Activated CD8-positive, alpha-beta memory T cell treated with anti-CD3 and anti-CD28 coated beads for 36 hours (primary cell): ENCODE measurements at regions not wholly inside any gene's neighbourhood (a gene's known extent, or its start where the extent isn't known, plus 50 kb on each side); places are given as distances from the start of the nearest gene placed in this dataset.
"Not testable (repeated sequence)": the region's sequence is repeated elsewhere in the genome, so short reads cannot be mapped to it uniquely, and the experiment has no call there.

Source experiments
- CTCF ChIA-PET: fragments of 350-600 bp; sonication (Branson Sonifier 250); formaldehyde crosslinking; loops from one replicate; lab custom pipeline; 2021; ENCODE audit warnings: antibody characterized with exemption; lab: Charles Lee
- POLR2A ChIA-PET: fragments of 350-600 bp; sonication (Branson Sonifier 250); formaldehyde crosslinking; loops from one replicate; lab custom pipeline; 2021; ENCODE audit warnings: antibody characterized with exemption; lab: Charles Lee

GRCh38 chr6:140285471-140285870 is 911.0 kb upstream of the CITED2 start:
- ChIA-PET CTCF (interaction anchor here (1.1 kb wide), 1 partner anchor 13 kb away, joined by 4 read pairs; no protein-coding TSS in a partner anchor), POLR2A (no interaction called here)

GRCh38 chr6:140284871-140285270 is 910.4 kb upstream of the CITED2 start:
- ChIA-PET CTCF (interaction anchor here (1.1 kb wide), 1 partner anchor 12 kb away, joined by 4 read pairs; no protein-coding TSS in a partner anchor), POLR2A (no interaction called here)

DNA sequence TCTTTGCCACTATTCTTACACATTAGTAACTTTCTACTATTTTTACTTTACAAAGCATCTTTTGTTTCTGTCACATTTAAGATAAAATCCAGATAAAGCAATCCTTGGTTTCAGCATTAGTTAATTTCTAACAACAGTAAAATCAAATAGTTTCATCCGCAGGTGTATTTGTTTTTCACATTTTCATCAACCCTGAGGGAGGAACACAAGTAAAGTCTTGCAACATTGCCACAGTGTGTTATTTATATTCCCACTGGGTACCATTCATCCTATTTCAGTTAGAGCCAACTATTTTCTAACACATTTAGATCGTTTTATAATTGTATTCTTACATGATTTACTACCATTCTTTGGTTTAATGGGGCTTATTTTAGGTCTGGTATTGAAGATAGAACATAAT is 908.7 kb upstream of the CITED2 start:
- ChIA-PET CTCF (no interaction called here), POLR2A (no interaction called here)

- POLR2A ChIA-PET, result no interaction called here
Observed at GRCh38 chr6:140281767-140282166, 907.3 kb upstream of the CITED2 start.

DNA sequence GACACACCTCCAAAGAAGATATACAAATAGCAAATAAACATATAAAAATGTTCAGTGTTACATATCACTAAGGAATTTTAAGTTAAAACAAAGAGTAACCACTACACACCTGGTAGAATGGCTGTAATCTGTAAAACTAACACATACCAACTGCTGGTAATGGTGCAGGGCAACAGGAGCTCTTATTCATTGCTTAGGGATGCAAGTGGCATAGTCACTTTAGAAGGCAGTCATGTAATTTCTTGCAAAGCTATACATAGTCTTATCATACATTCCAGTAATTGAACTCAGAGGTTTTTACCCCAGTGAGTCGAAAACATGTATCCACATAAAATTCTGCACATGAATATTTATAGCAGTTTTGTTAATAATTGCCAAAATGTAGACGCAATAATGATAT is 906.8 kb upstream of the CITED2 start:
- CTCF ChIA-PET, result no interaction called here
- POLR2A ChIA-PET, result no interaction called here

More at GRCh38 chr6:140281767-140282166, 907.3 kb upstream of the CITED2 start:
- CTCF ChIA-PET, result no interaction called here

DNA sequence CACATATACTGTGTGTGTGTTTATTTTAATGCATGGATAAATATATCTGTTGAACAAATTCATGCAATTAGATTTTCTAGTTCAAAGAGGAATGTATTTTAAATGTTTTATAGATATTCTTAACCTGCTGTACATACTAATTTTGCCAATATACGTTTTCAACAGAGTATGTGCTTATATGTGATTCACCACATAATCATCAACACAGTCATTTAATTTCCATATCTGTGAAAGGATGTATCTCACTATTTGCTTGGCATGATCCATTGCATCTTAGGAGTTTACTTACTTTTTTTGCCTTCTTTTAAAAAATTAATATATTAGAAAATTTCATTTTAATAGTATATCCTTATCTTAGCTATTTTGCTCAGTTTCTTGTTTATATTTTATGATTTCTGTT is 902.3 kb upstream of the CITED2 start:
- POLR2A ChIA-PET, result no interaction called here
- CTCF ChIA-PET, result no interaction called here

DNA sequence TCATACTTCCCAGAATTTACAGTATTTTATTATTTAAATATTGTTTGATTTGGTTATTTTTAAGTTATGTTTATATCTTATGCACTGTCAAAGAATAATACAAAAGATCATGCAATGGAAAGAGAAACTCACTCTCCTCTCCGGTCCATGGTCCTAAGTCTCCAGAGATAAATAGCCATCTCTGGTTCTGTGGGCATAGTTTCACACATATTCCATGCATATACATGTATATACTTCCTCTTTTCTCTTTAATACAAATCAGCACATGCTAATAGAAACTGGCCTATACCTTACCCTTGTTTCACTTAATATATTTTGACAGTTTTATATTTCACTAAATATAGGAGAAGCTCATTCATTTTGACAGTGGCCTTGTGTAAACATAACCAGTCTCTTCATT is 901.7 kb upstream of the CITED2 start:
- CTCF ChIA-PET, result no interaction called here
- POLR2A ChIA-PET, result no interaction called here

GRCh38 chr6:140275725-140276124 is 901.3 kb upstream of the CITED2 start:
- ChIA-PET POLR2A (no interaction called here), CTCF (no interaction called here)

GRCh38 chr6:140274548-140274947 is 900.1 kb upstream of the CITED2 start:
- ChIA-PET POLR2A (no interaction called here), CTCF (no interaction called here)

GRCh38 chr6:140271759-140272377 is 897.4 kb upstream of the CITED2 start:
- ChIA-PET POLR2A (no interaction called here), CTCF (interaction anchor here (1.4 kb wide), 1 partner anchor 13 kb away, joined by 4 read pairs; no protein-coding TSS in a partner anchor)

- POLR2A ChIA-PET, result no interaction called here
Observed at GRCh38 chr6:140269591-140270165, 895.2 kb upstream of the CITED2 start.

GRCh38 chr6:140264431-140264830 is 890.0 kb upstream of the CITED2 start:
- ChIA-PET CTCF (no interaction called here), POLR2A (no interaction called here)

More at GRCh38 chr6:140269591-140270165, 895.2 kb upstream of the CITED2 start:
- CTCF ChIA-PET, result no interaction called here

GRCh38 chr6:140258302-140258701 is 883.9 kb upstream of the CITED2 start:
- CTCF ChIA-PET, POLR2A ChIA-PET: not testable (repeated sequence)

DNA sequence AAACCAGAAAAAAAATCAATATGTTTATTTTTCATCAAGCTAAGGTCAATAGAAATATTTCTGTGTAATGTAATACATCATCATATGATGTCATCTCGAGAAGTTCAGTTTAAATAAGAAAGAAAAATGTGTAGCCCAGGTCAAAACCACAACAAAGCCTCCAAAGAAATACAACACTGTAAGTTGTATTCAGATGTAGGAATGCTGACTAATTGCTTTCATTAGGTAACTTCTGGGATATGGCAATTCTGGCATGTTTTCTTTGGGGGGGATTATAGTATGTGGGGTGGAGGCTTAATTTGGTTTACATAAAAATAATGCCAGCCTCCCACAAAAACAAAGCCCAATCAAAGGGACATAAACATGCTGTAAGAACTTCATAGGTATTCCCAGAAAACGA is 881.8 kb upstream of the CITED2 start:
- ChIA-PET CTCF (no interaction called here), POLR2A (no interaction called here)

- ChIA-PET CTCF (no interaction called here), POLR2A (no interaction called here)
Observed at GRCh38 chr6:140253096-140253495, 878.6 kb upstream of the CITED2 start.

GRCh38 chr6:140252099-140252498 is 877.7 kb upstream of the CITED2 start:
- ChIA-PET POLR2A (no interaction called here), CTCF (no interaction called here)

DNA sequence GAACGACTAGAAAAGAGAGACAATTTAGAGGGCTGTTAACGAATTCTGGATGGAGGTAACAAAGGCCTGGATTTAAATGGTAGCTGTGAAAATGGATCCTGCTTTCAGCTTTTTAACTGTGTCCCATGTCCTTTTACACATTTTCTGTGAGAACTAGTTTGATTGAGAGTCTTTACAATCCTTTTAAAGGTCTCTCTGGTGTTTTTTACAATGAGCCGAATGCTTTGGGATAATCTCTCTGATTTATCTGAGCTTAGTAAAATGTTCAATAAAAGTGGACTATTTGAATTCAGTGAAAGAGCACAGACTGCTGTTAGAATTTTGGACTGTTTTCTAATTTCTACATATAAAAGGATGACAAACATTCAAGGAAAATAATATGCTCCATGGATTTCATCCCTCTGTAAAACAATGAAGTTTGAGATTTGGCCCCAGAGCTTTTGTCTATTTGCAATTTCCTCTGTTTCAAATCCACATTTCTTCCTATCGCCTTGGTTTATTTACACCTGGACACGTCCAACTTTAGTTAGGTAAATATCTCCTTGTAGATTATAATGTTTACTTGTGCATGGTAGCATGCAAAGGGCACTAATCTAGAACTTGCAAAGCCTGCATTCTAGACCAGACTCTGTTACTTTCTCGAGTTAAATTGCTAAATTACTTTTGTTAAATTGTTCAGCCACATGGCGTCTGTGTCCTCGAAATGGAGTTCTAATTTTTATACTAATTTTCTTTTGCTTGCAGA is 871.0 kb upstream of the CITED2 start:
- CTCF ChIA-PET, result no interaction called here
- POLR2A ChIA-PET, result no interaction called here

GRCh38 chr6:140237251-140237650 is 862.8 kb upstream of the CITED2 start:
- POLR2A ChIA-PET, result no interaction called here
- CTCF ChIA-PET, result no interaction called here

GRCh38 chr6:140236732-140237131 is 862.3 kb upstream of the CITED2 start:
- POLR2A ChIA-PET, result no interaction called here
- CTCF ChIA-PET, result no interaction called here

DNA sequence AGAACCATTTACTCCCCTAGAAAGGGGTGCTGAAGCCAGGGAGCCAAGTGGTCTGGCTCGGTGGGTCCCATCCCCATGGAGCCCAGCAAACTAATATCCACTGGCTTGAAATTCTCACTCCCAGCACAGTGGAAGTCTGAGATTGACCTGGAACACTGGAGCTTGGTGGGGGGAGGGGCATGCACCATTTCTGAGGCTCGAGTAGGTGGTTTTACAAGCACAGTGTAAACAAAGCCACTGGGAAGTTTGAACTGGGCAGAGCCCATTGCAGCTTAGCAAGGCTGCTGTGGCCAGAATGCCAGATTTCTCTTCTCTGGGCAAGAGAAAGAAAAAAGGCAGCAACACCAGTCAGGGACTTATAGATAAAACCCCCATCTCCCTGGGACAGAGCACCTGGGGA is 855.8 kb upstream of the CITED2 start:
- ChIA-PET CTCF (no interaction called here), POLR2A (no interaction called here)

- ChIA-PET POLR2A (no interaction called here), CTCF (no interaction called here)
Observed at GRCh38 chr6:140228491-140228890, 854.0 kb upstream of the CITED2 start.
